ENCODE measurements at regions not wholly inside any gene's neighbourhood (a gene's known extent, or its start where the extent isn't known, plus 50 kb on each side); places are given as distances from the start of the nearest gene placed in this dataset.

DNA sequence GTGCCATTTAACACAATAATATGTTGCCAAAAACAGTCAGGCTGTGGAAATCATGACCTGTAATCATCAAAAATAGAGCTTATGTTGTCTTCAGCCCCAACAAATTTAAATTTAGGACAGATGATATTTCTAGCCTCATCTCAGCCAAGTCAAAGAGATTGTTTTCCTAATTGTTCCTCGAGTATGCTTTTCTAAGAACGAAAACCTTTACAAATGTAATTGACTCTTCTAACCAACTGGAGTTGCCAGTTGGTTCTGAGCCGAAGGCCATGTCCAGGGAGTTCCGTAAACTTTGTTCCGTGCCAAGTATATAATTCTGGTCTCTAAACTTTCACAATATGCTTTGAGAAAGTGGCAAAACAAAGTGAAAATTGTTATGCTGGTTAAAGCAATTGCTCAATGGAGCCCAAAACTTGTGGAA lies 160.8 kb downstream of the CEMIP2 start:
- TF ChIP-seq, protein P1, sequence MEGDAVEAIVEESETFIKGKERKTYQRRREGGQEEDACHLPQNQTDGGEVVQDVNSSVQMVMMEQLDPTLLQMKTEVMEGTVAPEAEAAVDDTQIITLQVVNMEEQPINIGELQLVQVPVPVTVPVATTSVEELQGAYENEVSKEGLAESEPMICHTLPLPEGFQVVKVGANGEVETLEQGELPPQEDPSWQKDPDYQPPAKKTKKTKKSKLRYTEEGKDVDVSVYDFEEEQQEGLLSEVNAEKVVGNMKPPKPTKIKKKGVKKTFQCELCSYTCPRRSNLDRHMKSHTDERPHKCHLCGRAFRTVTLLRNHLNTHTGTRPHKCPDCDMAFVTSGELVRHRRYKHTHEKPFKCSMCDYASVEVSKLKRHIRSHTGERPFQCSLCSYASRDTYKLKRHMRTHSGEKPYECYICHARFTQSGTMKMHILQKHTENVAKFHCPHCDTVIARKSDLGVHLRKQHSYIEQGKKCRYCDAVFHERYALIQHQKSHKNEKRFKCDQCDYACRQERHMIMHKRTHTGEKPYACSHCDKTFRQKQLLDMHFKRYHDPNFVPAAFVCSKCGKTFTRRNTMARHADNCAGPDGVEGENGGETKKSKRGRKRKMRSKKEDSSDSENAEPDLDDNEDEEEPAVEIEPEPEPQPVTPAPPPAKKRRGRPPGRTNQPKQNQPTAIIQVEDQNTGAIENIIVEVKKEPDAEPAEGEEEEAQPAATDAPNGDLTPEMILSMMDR (IDR thresholded peaks at IDR 0.05; ENCODE audit: low read depth, low read length, poor library complexity, severe bottlenecking) = no peak
- TF ChIP-seq EZH2phosphoT487 (IDR thresholded peaks at IDR 0.05; ENCODE audit: borderline replicate concordance, low read length) = no peak
